ENCODE measurements at regions not wholly inside any gene's neighbourhood (a gene's known extent, or its start where the extent isn't known, plus 50 kb on each side); places are given as distances from the start of the nearest gene placed in this dataset.

GRCh38 chr13:56352901-56353300 lies 787.8 kb upstream of the PRR20A start:
- no peak for DNase-seq
- H3K4me1 ChIP-seq = no peaks in the 10 kb centered on the region
- ATAC-seq = no peak
- H3K36me3 ChIP-seq = no peaks in the 10 kb centered on the region
- no peak overlapping the region for H3K4me3 ChIP-seq
- H3K9me3 ChIP-seq = no peaks in the 10 kb centered on the region
- H3K27ac ChIP-seq = no peak overlapping the region
- intact Hi-C loops (cut with DNase I) = no loop called here
- no peaks in the 10 kb centered on the region for H3K27me3 ChIP-seq
- no peak for TF ChIP-seq POLR2A (IDR thresholded peaks at IDR 0.05)
- no peak for TF ChIP-seq CTCF (IDR thresholded peaks at IDR 0.05)

GRCh38 chr13:56356690-56357089 lies 784.0 kb upstream of the PRR20A start:
- no peaks in the 10 kb centered on the region for H3K27me3 ChIP-seq
- H3K4me1 ChIP-seq = no peaks in the 10 kb centered on the region
- no peak overlapping the region for H3K4me3 ChIP-seq
- ATAC-seq (no peak), DNase-seq (no peak)
- H3K36me3 ChIP-seq = no peaks in the 10 kb centered on the region
- TF ChIP-seq POLR2A (IDR thresholded peaks at IDR 0.05) = no peak
- no peak for TF ChIP-seq CTCF (IDR thresholded peaks at IDR 0.05)
- 82 to 96% (median 89%) methylated on average over 1 of the region's 1 CpG for WGBS, 4 donors
- H3K27ac ChIP-seq = no peak overlapping the region
- peaks cover 0 to 9% (median 0%) of the 10 kb centered on the region in 12 donors for H3K9me3 ChIP-seq
- intact Hi-C loops (cut with DNase I) = no loop called here

- TF ChIP-seq POLR2A (IDR thresholded peaks at IDR 0.05) (no peak), CTCF (IDR thresholded peaks at IDR 0.05) (no peak)
- Histone ChIP-seq H3K4me3 (no peak overlapping the region), H3K4me1 (no peaks in the 10 kb centered on the region), H3K36me3 (no peaks in the 10 kb centered on the region), H3K9me3 (no peaks in the 10 kb centered on the region), H3K27ac (no peak overlapping the region), H3K27me3 (no peaks in the 10 kb centered on the region)
- 43 to 63% (median 55%) methylated on average over 1 of the region's 1 CpG for WGBS, 4 donors
- intact Hi-C loops (cut with DNase I) = no loop called here
- DNase-seq = no peak
- no peak for ATAC-seq
These were observed 762.2 kb upstream of the PRR20A start for GRCh38 chr13:56378566-56378965.

- DNase-seq (no peak), ATAC-seq (no peak)
- Histone ChIP-seq H3K4me1 (no peaks in the 10 kb centered on the region), H3K27ac (no peak overlapping the region), H3K4me3 (no peak overlapping the region), H3K36me3 (no peaks in the 10 kb centered on the region), H3K27me3 (no peaks in the 10 kb centered on the region), H3K9me3 (peaks cover 0 to 17% (median 2%) of the 10 kb centered on the region in 12 donors)
- intact Hi-C loops (cut with DNase I) = no loop called here
- TF ChIP-seq POLR2A (IDR thresholded peaks at IDR 0.05) (no peak), CTCF (IDR thresholded peaks at IDR 0.05) (no peak)
- 62 to 76% (median 69%) methylated on average over 1 of the region's 1 CpG for whole genome bisulfite sequencing, 4 donors
These were observed 747.2 kb upstream of the PRR20A start for GRCh38 chr13:56393549-56393948.

Data from heart left ventricle (tissue), 16 donors.